ENCODE measurements at regions not wholly inside any gene's neighbourhood (a gene's known extent, or its start where the extent isn't known, plus 50 kb on each side); places are given as distances from the start of the nearest gene placed in this dataset.

DNA sequence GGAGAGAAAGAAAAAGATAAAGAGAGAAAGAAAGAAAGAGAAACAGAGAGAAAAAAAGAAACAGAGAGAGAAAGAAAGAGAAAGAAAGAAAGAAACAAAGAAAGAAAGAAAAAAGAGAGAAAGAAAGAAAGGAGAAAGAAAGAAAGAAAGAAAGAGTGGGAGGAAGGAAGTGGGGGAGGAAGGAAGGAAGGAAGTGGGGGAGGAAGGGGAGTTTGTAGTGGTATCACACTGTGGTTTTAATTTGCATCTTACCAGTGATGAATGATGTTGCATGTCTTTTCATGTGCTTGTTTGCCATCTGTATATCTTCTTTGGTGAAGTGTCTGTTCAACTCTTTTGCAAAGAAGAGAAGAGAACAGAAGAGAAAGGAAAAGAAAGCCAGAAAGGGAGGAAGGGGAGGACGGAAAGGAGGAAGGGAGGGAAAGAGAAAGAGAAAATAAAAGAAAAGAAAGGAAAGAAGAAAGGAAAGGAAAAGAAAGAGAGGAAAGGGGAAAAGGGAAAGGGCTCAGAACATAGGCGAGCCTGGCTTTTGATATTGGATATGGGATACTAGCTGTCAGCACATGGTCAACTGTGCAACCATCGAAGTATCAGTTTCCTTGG lies 79.2 kb upstream of the FRMD4A start:
- H3K4me1 Mint-ChIP-seq: peaks cover 27% of the 10 kb centered on the region
- peak overlapping the region; percentile 99 for H3K27ac Mint-ChIP-seq
- peaks cover 14% of the 10 kb centered on the region for H3K9me3 Mint-ChIP-seq
- H3K4me3 Mint-ChIP-seq: peak overlapping the region; percentile 66
- peaks cover 5% of the 10 kb centered on the region for H3K36me3 Mint-ChIP-seq
- H3K27me3 Mint-ChIP-seq: peaks cover 11% of the 10 kb centered on the region

DNA sequence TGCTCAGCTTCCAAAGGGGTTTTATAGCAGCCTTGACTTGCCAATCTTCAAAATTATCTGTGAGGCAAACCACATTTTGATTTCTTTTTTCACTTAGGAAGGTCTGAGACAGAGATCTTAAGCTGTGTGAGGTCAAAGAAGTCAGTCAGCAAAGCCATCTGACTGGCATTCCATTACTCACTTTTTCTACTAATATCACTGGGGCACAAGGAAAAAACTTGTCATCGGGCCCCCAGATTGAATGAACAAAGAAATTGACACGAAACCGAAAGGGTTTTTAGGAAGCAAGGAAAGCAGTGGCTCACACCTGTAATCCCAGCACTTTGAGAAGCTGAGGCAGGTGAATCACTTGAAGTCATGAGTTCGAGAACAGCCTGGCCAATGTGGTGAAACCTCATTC lies 78.5 kb upstream of the FRMD4A start:
- H3K27ac Mint-ChIP-seq: peak overlapping the region; percentile 99

DNA sequence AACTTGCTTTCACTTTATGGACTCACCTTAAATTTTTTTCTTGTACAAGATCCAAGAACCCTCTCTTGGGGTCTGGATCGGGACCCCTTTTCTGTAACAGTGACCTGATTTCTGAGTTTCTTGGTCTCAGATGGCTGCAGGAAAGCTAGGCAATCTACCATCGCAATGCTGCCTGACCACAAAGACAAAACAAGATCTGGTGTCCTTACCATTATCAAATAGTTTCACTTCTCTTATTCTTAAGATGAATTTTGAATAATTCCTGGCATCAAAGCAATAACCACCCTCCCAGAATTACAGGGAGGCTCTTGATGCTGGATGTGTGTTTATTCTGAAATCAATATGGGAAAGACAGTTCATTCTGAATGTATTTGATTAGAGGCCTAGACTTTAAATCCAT lies 77.4 kb upstream of the FRMD4A start:
- Mint-ChIP-seq H3K27me3 (peaks cover 3% of the 10 kb centered on the region), H3K27ac (no peak overlapping the region), H3K9me3 (peaks cover 14% of the 10 kb centered on the region), H3K4me3 (no peak overlapping the region), H3K36me3 (peaks cover 5% of the 10 kb centered on the region), H3K4me1 (peaks cover 27% of the 10 kb centered on the region)

More for the DNA sequence above, 78.5 kb upstream of the FRMD4A start:
- peaks cover 11% of the 10 kb centered on the region for H3K27me3 Mint-ChIP-seq
- peaks cover 14% of the 10 kb centered on the region for H3K9me3 Mint-ChIP-seq
- H3K36me3 Mint-ChIP-seq: peaks cover 5% of the 10 kb centered on the region
- peak overlapping the region; percentile 66 for H3K4me3 Mint-ChIP-seq
- H3K4me1 Mint-ChIP-seq: peaks cover 27% of the 10 kb centered on the region

- H3K27me3 Mint-ChIP-seq: peaks cover 3% of the 10 kb centered on the region
- H3K36me3 Mint-ChIP-seq: peaks cover 5% of the 10 kb centered on the region
- H3K4me3 Mint-ChIP-seq: no peak overlapping the region
- peaks cover 14% of the 10 kb centered on the region for H3K9me3 Mint-ChIP-seq
- peaks cover 27% of the 10 kb centered on the region for H3K4me1 Mint-ChIP-seq
- peak overlapping the region; percentile 23 for H3K27ac Mint-ChIP-seq
Measured at GRCh38 chr10:14407567-14407966, 76.8 kb upstream of the FRMD4A start.

- Mint-ChIP-seq H3K4me3 (no peak overlapping the region), H3K4me1 (peaks cover 19% of the 10 kb centered on the region), H3K27ac (no peak overlapping the region), H3K9me3 (peaks cover 10% of the 10 kb centered on the region), H3K27me3 (peaks cover 2% of the 10 kb centered on the region), H3K36me3 (peaks cover 3% of the 10 kb centered on the region)
Measured at GRCh38 chr10:14405076-14406065, 74.6 kb upstream of the FRMD4A start.

- H3K36me3 Mint-ChIP-seq: no peaks in the 10 kb centered on the region
- no peaks in the 10 kb centered on the region for H3K9me3 Mint-ChIP-seq
- H3K4me3 Mint-ChIP-seq: no peak overlapping the region
- no peak overlapping the region for H3K27ac Mint-ChIP-seq
- peaks cover 2% of the 10 kb centered on the region for H3K27me3 Mint-ChIP-seq
- H3K4me1 Mint-ChIP-seq: peaks cover 6% of the 10 kb centered on the region
Measured at GRCh38 chr10:14403881-14404623, 73.3 kb upstream of the FRMD4A start.

DNA sequence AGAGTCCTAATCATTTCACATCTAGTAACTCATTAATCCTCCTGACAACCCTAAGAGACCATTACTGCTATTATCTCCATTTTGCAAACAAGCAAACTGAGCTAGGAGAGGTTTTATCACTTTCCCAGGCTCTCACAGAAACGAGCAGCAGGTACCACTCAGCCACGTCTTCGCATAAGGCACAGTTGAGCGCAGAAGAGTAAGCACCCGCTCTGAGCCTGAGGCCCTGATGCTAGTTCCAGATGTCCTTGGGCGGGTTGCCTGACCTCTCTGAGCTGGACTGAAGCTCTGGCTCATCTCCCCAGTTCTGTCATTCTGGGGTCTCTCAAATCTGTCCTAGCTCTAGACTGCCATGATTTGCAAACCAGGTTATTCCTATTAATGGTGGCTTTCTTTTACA lies 72.6 kb upstream of the FRMD4A start:
- Mint-ChIP-seq H3K36me3 (no peaks in the 10 kb centered on the region), H3K9me3 (no peaks in the 10 kb centered on the region), H3K27ac (no peak overlapping the region), H3K4me1 (no peaks in the 10 kb centered on the region), H3K27me3 (peaks cover 3% of the 10 kb centered on the region), H3K4me3 (no peak overlapping the region)

DNA sequence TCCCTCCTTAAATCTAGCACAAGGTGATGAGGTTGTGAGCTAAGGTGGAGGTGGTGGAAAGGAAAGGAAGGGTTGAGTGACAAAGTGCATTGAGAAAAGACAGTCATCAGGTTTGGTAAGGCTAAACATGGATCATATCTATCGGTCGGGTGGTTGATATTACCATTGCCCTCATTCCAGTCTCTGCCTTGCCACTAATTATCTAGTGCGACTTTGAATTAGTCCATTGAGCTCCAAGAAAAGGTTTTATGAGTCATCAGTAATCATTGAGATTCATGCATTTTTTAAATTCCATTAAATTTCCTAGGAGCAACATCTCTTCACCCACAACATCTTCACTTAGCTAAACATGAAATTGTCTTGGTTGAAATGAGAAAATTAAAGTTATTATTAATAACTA lies 68.9 kb upstream of the FRMD4A start:
- H3K4me1 Mint-ChIP-seq: no peaks in the 10 kb centered on the region
- no peaks in the 10 kb centered on the region for H3K9me3 Mint-ChIP-seq
- no peaks in the 10 kb centered on the region for H3K36me3 Mint-ChIP-seq
- H3K27me3 Mint-ChIP-seq: peaks cover 3% of the 10 kb centered on the region
- H3K4me3 Mint-ChIP-seq: no peak overlapping the region
- H3K27ac Mint-ChIP-seq: peak overlapping the region; percentile 38

- Mint-ChIP-seq H3K4me3 (no peak overlapping the region), H3K4me1 (peaks cover 8% of the 10 kb centered on the region), H3K27ac (no peak overlapping the region), H3K27me3 (peaks cover 3% of the 10 kb centered on the region), H3K9me3 (no peaks in the 10 kb centered on the region), H3K36me3 (no peaks in the 10 kb centered on the region)
Measured at GRCh38 chr10:14397066-14397465, 66.3 kb upstream of the FRMD4A start.

- H3K4me1 Mint-ChIP-seq: peaks cover 10% of the 10 kb centered on the region
- H3K4me3 Mint-ChIP-seq: no peak overlapping the region
- no peaks in the 10 kb centered on the region for H3K36me3 Mint-ChIP-seq
- no peaks in the 10 kb centered on the region for H3K9me3 Mint-ChIP-seq
- peaks cover 2% of the 10 kb centered on the region for H3K27me3 Mint-ChIP-seq
- no peak overlapping the region for H3K27ac Mint-ChIP-seq
Measured at GRCh38 chr10:14396411-14397048, 65.8 kb upstream of the FRMD4A start.

DNA sequence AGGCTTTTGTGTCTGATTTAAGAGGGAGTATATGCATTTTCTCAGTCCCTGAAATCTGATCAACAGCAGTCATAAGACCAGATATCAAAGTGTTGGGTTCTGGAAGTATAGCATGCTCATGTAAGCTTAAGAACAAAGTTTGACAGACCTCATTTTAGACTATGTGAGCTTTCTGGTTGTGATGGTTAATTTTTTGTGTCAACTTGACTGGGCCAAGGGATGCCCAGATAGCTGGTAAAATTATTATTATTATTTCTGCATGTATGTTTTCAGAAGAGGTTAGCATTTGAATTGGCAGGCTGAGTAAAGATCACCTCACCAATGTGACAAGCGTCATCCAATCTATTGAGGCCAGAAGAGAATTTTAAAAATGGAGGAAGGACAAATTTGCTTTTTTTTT lies 63.5 kb upstream of the FRMD4A start:
- Mint-ChIP-seq H3K4me3 (no peak overlapping the region), H3K4me1 (peaks cover 33% of the 10 kb centered on the region), H3K9me3 (peaks cover 8% of the 10 kb centered on the region), H3K27me3 (peaks cover 2% of the 10 kb centered on the region), H3K27ac (no peak overlapping the region), H3K36me3 (peaks cover 5% of the 10 kb centered on the region)

- Mint-ChIP-seq H3K27ac (peak overlapping the region; percentile 35), H3K9me3 (peaks cover 11% of the 10 kb centered on the region), H3K4me1 (peaks cover 48% of the 10 kb centered on the region), H3K4me3 (no peak overlapping the region), H3K36me3 (peaks cover 5% of the 10 kb centered on the region), H3K27me3 (no peaks in the 10 kb centered on the region)
Measured at GRCh38 chr10:14391342-14391741, 60.6 kb upstream of the FRMD4A start.

DNA sequence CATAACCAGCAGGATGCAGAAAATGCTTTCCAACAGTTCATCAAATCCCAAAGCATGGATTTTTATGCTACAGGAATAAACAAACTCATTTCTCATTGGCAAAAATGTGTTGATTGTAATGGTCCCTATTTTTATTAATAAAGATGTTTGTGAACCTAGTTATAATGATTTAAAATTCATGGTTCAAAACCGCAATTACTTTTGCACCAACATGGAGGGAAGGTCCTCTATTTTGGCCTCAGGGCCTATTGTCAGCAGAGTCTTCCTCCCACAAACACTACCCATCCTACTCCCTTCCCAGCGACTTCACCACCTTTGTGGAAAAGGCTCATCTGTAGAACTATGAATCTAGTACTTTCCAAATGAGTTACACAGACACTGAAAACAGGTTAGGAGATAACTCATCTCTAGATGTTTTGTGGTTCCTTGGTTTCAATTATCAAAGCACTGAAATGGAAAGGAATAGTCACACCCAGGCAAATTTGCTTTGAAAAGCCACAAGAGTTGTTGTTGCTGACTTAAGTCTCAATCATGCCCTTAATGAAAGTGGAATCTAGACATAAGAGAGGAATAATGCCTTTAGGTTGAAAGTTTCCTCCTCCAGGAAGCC lies 59.4 kb upstream of the FRMD4A start:
- peak overlapping the region; percentile 66 for H3K4me3 Mint-ChIP-seq
- peaks cover 61% of the 10 kb centered on the region for H3K4me1 Mint-ChIP-seq
- peaks cover 11% of the 10 kb centered on the region for H3K9me3 Mint-ChIP-seq
- peak overlapping the region; percentile 88 for H3K27ac Mint-ChIP-seq
- peaks cover 5% of the 10 kb centered on the region for H3K36me3 Mint-ChIP-seq
- no peaks in the 10 kb centered on the region for H3K27me3 Mint-ChIP-seq

DNA sequence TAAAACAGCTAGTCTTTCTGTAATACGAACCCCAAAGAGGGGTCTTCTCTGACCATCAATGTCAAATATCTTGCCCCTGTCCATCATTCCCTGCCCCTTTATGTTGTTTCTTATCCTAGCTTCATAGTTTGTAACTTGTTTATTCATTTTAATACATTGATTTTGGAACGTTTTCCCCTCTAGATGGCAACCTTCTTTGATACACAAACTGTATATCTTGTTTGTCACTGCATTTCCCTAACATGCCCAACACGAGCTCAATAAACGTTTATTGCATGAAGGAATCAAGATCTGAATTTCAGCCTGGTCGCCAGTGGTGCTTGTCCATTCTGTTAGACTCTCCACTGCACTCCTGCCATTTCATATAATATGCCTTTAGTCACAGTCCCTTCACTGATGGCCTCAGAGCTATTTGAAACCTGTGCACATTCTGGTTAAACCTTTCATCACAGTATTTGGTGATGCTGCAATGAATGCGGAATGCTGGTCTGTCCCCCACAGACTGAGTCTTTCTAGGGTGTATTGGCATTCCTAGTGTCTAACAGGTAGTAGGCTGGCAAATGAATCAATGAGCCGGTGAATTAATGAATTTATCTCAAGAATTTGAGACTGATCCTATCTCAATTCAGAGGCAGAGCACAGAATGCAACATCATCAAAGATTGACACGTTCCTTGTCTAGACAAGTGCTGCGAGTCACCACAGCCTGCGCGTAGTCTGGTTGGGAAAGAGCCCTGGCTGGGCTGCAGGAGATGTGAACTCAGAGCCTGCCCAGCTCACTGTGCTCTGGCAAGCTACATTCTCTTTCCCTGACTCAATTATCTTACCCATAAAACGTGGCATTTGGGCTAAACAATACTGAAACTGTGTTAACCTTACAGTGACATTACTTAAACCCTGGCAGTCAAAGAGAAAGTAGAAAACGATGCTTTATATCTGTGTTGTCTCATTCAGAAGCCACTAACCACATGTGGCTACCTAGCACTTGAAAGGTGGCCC lies 55.2 kb upstream of the FRMD4A start:
- H3K36me3 Mint-ChIP-seq: peaks cover 5% of the 10 kb centered on the region
- H3K27ac Mint-ChIP-seq: peak overlapping the region; percentile 71
- H3K9me3 Mint-ChIP-seq: peaks cover 11% of the 10 kb centered on the region
- no peaks in the 10 kb centered on the region for H3K27me3 Mint-ChIP-seq
- H3K4me1 Mint-ChIP-seq: peaks cover 85% of the 10 kb centered on the region
- H3K4me3 Mint-ChIP-seq: peak overlapping the region; percentile 21

Data from activated naive CD4-positive, alpha-beta T cell treated with anti-CD3 and anti-CD28 coated beads, Interleukin-2, amount 50 U/mL, for 24 hours (primary cell).